ENCODE measurements at regions not wholly inside any gene's neighbourhood (a gene's known extent, or its start where the extent isn't known, plus 50 kb on each side); places are given as distances from the start of the nearest gene placed in this dataset.

- Mint-ChIP-seq H3K4me1 (no peaks in the 10 kb centered on the region), H3K4me3 (no peak overlapping the region), H3K9me3 (no peaks in the 10 kb centered on the region), H3K27me3 (peaks cover 6 to 27% of the 10 kb centered on the region in 2 donors), H3K36me3 (no peaks in the 10 kb centered on the region), H3K27ac (no peak overlapping the region)
- WGBS (ENCODE audit: insufficient coverage): no CpG with 5 or more reads among the region's 2 CpGs
- ChIA-PET CTCF (no interaction called here), POLR2A (no interaction called here)
- no peak overlapping the region for H3K4me3 ChIP-seq (ENCODE audit: control insufficient read depth in 1 of 2, extremely low read depth in 1 of 2, low read length in 1 of 2)
- no peaks in the 10 kb centered on the region for H3K9me3 ChIP-seq
- no peaks in the 10 kb centered on the region for H3K4me1 ChIP-seq (ENCODE audit: control insufficient read depth in 1 of 2, extremely low read depth in 1 of 2, insufficient read depth in 2 of 2, low read length in 2 of 2)
- no peak for DNase-seq
- no peak overlapping the region for H3K27ac ChIP-seq (ENCODE audit: low read length)
- peaks cover 0 to 8% of the 10 kb centered on the region in 2 experiments for H3K27me3 ChIP-seq (replicated peaks in 1 of 2; ENCODE audit: control insufficient read depth in 2 of 2, extremely low read depth in 1 of 2, insufficient read depth in 2 of 2, low read length in 1 of 2)
- H3K36me3 ChIP-seq (ENCODE audit: control insufficient read depth in 2 of 2, extremely low read depth in 1 of 2, insufficient read depth in 1 of 2, low read length in 1 of 2): no peaks in the 10 kb centered on the region
- no peak for ATAC-seq (replicated peaks in 1 of 4)
Observed at GRCh38 chr5:74027732-74028338, 401.8 kb downstream of the ARHGEF28 start.

GRCh38 chr5:74026310-74026709 is 400.3 kb downstream of the ARHGEF28 start:
- ChIA-PET CTCF (no interaction called here), POLR2A (no interaction called here)
- ATAC-seq (replicated peaks in 1 of 4) (no peak), DNase-seq (no peak)
- H3K9me3 Mint-ChIP-seq: no peaks in the 10 kb centered on the region
- H3K27me3 Mint-ChIP-seq: peaks cover 7 to 24% of the 10 kb centered on the region in 2 donors
- WGBS (ENCODE audit: insufficient coverage): 83% methylated on average over 2 of the region's 2 CpGs
- no peaks in the 10 kb centered on the region for H3K4me1 Mint-ChIP-seq
- Histone ChIP-seq H3K4me3 (ENCODE audit: control insufficient read depth in 1 of 2, extremely low read depth in 1 of 2, low read length in 1 of 2) (no peak overlapping the region), H3K4me1 (ENCODE audit: control insufficient read depth in 1 of 2, extremely low read depth in 1 of 2, insufficient read depth in 2 of 2, low read length in 2 of 2) (no peaks in the 10 kb centered on the region), H3K36me3 (ENCODE audit: control insufficient read depth in 2 of 2, extremely low read depth in 1 of 2, insufficient read depth in 1 of 2, low read length in 1 of 2) (no peaks in the 10 kb centered on the region), H3K27me3 (replicated peaks in 1 of 2; ENCODE audit: control insufficient read depth in 2 of 2, extremely low read depth in 1 of 2, insufficient read depth in 2 of 2, low read length in 1 of 2) (peaks cover 0 to 6% of the 10 kb centered on the region in 2 experiments), H3K27ac (ENCODE audit: low read length) (no peak overlapping the region), H3K9me3 (no peaks in the 10 kb centered on the region)
- H3K36me3 Mint-ChIP-seq: no peaks in the 10 kb centered on the region
- no peak overlapping the region for H3K27ac Mint-ChIP-seq
- no peak overlapping the region for H3K4me3 Mint-ChIP-seq

GRCh38 chr5:74021126-74021525 is 395.1 kb downstream of the ARHGEF28 start:
- DNase-seq (no peak), ATAC-seq (replicated peaks in 1 of 4) (no peak)
- Histone ChIP-seq H3K27me3 (replicated peaks in 1 of 2; ENCODE audit: control insufficient read depth in 2 of 2, extremely low read depth in 1 of 2, insufficient read depth in 2 of 2, low read length in 1 of 2) (peaks cover 0 to 14% of the 10 kb centered on the region in 2 experiments), H3K9me3 (no peaks in the 10 kb centered on the region), H3K27ac (ENCODE audit: low read length) (no peak overlapping the region), H3K36me3 (ENCODE audit: control insufficient read depth in 2 of 2, extremely low read depth in 1 of 2, insufficient read depth in 1 of 2, low read length in 1 of 2) (no peaks in the 10 kb centered on the region), H3K4me3 (ENCODE audit: control insufficient read depth in 1 of 2, extremely low read depth in 1 of 2, low read length in 1 of 2) (no peak overlapping the region), H3K4me1 (ENCODE audit: control insufficient read depth in 1 of 2, extremely low read depth in 1 of 2, insufficient read depth in 2 of 2, low read length in 2 of 2) (no peaks in the 10 kb centered on the region)
- POLR2A ChIA-PET: no interaction called here
- Mint-ChIP-seq H3K36me3 (no peaks in the 10 kb centered on the region), H3K4me1 (no peaks in the 10 kb centered on the region), H3K9me3 (no peaks in the 10 kb centered on the region), H3K27me3 (peaks cover 19 to 30% of the 10 kb centered on the region in 2 donors), H3K27ac (no peak overlapping the region), H3K4me3 (no peak overlapping the region)
- CTCF ChIA-PET: no interaction called here

- ATAC-seq (replicated peaks in 1 of 4) (no peak), DNase-seq (no peak)
- no peaks in the 10 kb centered on the region for H3K9me3 Mint-ChIP-seq
- ChIA-PET POLR2A (no interaction called here), CTCF (no interaction called here)
- no peaks in the 10 kb centered on the region for H3K36me3 ChIP-seq (ENCODE audit: control insufficient read depth in 2 of 2, extremely low read depth in 1 of 2, insufficient read depth in 1 of 2, low read length in 1 of 2)
- H3K27me3 Mint-ChIP-seq: peaks cover 19 to 24% of the 10 kb centered on the region in 2 donors
- no peaks in the 10 kb centered on the region for H3K36me3 Mint-ChIP-seq
- H3K27ac ChIP-seq (ENCODE audit: low read length): no peak overlapping the region
- H3K27me3 ChIP-seq (replicated peaks in 1 of 2; ENCODE audit: control insufficient read depth in 2 of 2, extremely low read depth in 1 of 2, insufficient read depth in 2 of 2, low read length in 1 of 2): peaks cover 0 to 15% of the 10 kb centered on the region in 2 experiments
- no peaks in the 10 kb centered on the region for H3K9me3 ChIP-seq
- no peak overlapping the region for H3K4me3 Mint-ChIP-seq
- no peak overlapping the region for H3K27ac Mint-ChIP-seq
- H3K4me1 ChIP-seq (ENCODE audit: control insufficient read depth in 1 of 2, extremely low read depth in 1 of 2, insufficient read depth in 2 of 2, low read length in 2 of 2): no peaks in the 10 kb centered on the region
- H3K4me3 ChIP-seq (ENCODE audit: control insufficient read depth in 1 of 2, extremely low read depth in 1 of 2, low read length in 1 of 2): no peak overlapping the region
- WGBS (ENCODE audit: insufficient coverage): 25% methylated on average over 2 of the region's 5 CpGs
- no peaks in the 10 kb centered on the region for H3K4me1 Mint-ChIP-seq
Observed at GRCh38 chr5:74020503-74020902, 394.5 kb downstream of the ARHGEF28 start.

- CTCF ChIA-PET: no interaction called here
- H3K4me3 Mint-ChIP-seq: no peak overlapping the region
Observed at GRCh38 chr5:74019923-74020322, 393.9 kb downstream of the ARHGEF28 start.

GRCh38 chr5:74017786-74018211 is 391.8 kb downstream of the ARHGEF28 start:
- H3K4me3 Mint-ChIP-seq: no peak overlapping the region
- DNase-seq: no peak
- Histone ChIP-seq H3K9me3 (no peaks in the 10 kb centered on the region), H3K27ac (ENCODE audit: low read length) (no peak overlapping the region), H3K4me3 (ENCODE audit: control insufficient read depth in 1 of 2, extremely low read depth in 1 of 2, low read length in 1 of 2) (no peak overlapping the region), H3K4me1 (ENCODE audit: control insufficient read depth in 1 of 2, extremely low read depth in 1 of 2, insufficient read depth in 2 of 2, low read length in 2 of 2) (no peaks in the 10 kb centered on the region), H3K36me3 (ENCODE audit: control insufficient read depth in 2 of 2, extremely low read depth in 1 of 2, insufficient read depth in 1 of 2, low read length in 1 of 2) (no peaks in the 10 kb centered on the region), H3K27me3 (replicated peaks in 1 of 2; ENCODE audit: control insufficient read depth in 2 of 2, extremely low read depth in 1 of 2, insufficient read depth in 2 of 2, low read length in 1 of 2) (peaks cover 0 to 15% of the 10 kb centered on the region in 2 experiments)
- H3K9me3 Mint-ChIP-seq: no peaks in the 10 kb centered on the region
- H3K4me1 Mint-ChIP-seq: no peaks in the 10 kb centered on the region
- CTCF ChIA-PET: no interaction called here
- no peak for ATAC-seq (replicated peaks in 1 of 4)
- no peak overlapping the region for H3K27ac Mint-ChIP-seq
- 78% methylated on average over 3 of the region's 3 CpGs for WGBS (ENCODE audit: insufficient coverage)
- H3K36me3 Mint-ChIP-seq: no peaks in the 10 kb centered on the region
- POLR2A ChIA-PET: no interaction called here
- H3K27me3 Mint-ChIP-seq: peaks cover 16 to 17% of the 10 kb centered on the region in 2 donors

More at GRCh38 chr5:74019923-74020322, 393.9 kb downstream of the ARHGEF28 start:
- Histone ChIP-seq H3K36me3 (ENCODE audit: control insufficient read depth in 2 of 2, extremely low read depth in 1 of 2, insufficient read depth in 1 of 2, low read length in 1 of 2) (no peaks in the 10 kb centered on the region), H3K27me3 (replicated peaks in 1 of 2; ENCODE audit: control insufficient read depth in 2 of 2, extremely low read depth in 1 of 2, insufficient read depth in 2 of 2, low read length in 1 of 2) (peaks cover 0 to 15% of the 10 kb centered on the region in 2 experiments), H3K4me3 (ENCODE audit: control insufficient read depth in 1 of 2, extremely low read depth in 1 of 2, low read length in 1 of 2) (no peak overlapping the region), H3K4me1 (ENCODE audit: control insufficient read depth in 1 of 2, extremely low read depth in 1 of 2, insufficient read depth in 2 of 2, low read length in 2 of 2) (no peaks in the 10 kb centered on the region), H3K9me3 (no peaks in the 10 kb centered on the region), H3K27ac (ENCODE audit: low read length) (no peak overlapping the region)
- no peak for ATAC-seq (replicated peaks in 1 of 4)
- 89% methylated on average over 5 of the region's 5 CpGs for WGBS (ENCODE audit: insufficient coverage)
- no peak for DNase-seq
- H3K9me3 Mint-ChIP-seq: no peaks in the 10 kb centered on the region
- H3K27ac Mint-ChIP-seq: no peak overlapping the region
- POLR2A ChIA-PET: no interaction called here
- H3K36me3 Mint-ChIP-seq: no peaks in the 10 kb centered on the region
- H3K27me3 Mint-ChIP-seq: peaks cover 19 to 22% of the 10 kb centered on the region in 2 donors
- H3K4me1 Mint-ChIP-seq: no peaks in the 10 kb centered on the region

- Mint-ChIP-seq H3K4me1 (no peaks in the 10 kb centered on the region), H3K27ac (no peak overlapping the region), H3K36me3 (no peaks in the 10 kb centered on the region), H3K4me3 (no peak overlapping the region), H3K9me3 (no peaks in the 10 kb centered on the region), H3K27me3 (peaks cover 16 to 20% of the 10 kb centered on the region in 2 donors)
- Histone ChIP-seq H3K4me1 (ENCODE audit: control insufficient read depth in 1 of 2, extremely low read depth in 1 of 2, insufficient read depth in 2 of 2, low read length in 2 of 2) (no peaks in the 10 kb centered on the region), H3K27ac (ENCODE audit: low read length) (no peak overlapping the region), H3K9me3 (no peaks in the 10 kb centered on the region), H3K4me3 (ENCODE audit: control insufficient read depth in 1 of 2, extremely low read depth in 1 of 2, low read length in 1 of 2) (no peak overlapping the region), H3K36me3 (ENCODE audit: control insufficient read depth in 2 of 2, extremely low read depth in 1 of 2, insufficient read depth in 1 of 2, low read length in 1 of 2) (no peaks in the 10 kb centered on the region), H3K27me3 (replicated peaks in 1 of 2; ENCODE audit: control insufficient read depth in 2 of 2, extremely low read depth in 1 of 2, insufficient read depth in 2 of 2, low read length in 1 of 2) (peaks cover 0 to 15% of the 10 kb centered on the region in 2 experiments)
- no peak for ATAC-seq (replicated peaks in 1 of 4)
- CTCF ChIA-PET: no interaction called here
- no peak for DNase-seq
- 38% methylated on average over 2 of the region's 2 CpGs for WGBS (ENCODE audit: insufficient coverage)
- POLR2A ChIA-PET: no interaction called here
Observed at GRCh38 chr5:74017112-74017511, 391.1 kb downstream of the ARHGEF28 start.

All from T-cell (primary cell).